ENCODE measurements at regions not wholly inside any gene's neighbourhood (a gene's known extent, or its start where the extent isn't known, plus 50 kb on each side); places are given as distances from the start of the nearest gene placed in this dataset.

GRCh38 chr12:123050913-123051312 lies 70.4 kb downstream of the ARL6IP4 start:
- Histone ChIP-seq H3K9me3 (ENCODE audit: control insufficient read depth, low read depth, low read length) (no peaks in the 10 kb centered on the region), H2AFZ (ENCODE audit: low read length) (no peak overlapping the region), H2BK20ac (ENCODE audit: low read depth, low read length, poor library complexity, severe bottlenecking) (no peak overlapping the region), H2AK5ac (ENCODE audit: insufficient read length, low read length) (no peak overlapping the region), H2BK15ac (ENCODE audit: low read depth, low read length) (no peak overlapping the region), H2BK5ac (ENCODE audit: insufficient read length, low read length) (no peak overlapping the region), H3K4ac (ENCODE audit: low read depth, low read length) (no peak overlapping the region), H2BK12ac (ENCODE audit: insufficient read length, low read depth, low read length) (no peak overlapping the region), H3K27me3 (ENCODE audit: insufficient read depth, low read length) (no peaks in the 10 kb centered on the region), H3K4me1 (ENCODE audit: insufficient read depth, low read length) (no peaks in the 10 kb centered on the region), H3K56ac (ENCODE audit: insufficient read length, low read depth, low read length) (no peak overlapping the region), H4K5ac (ENCODE audit: insufficient read length, low read depth, low read length) (no peak overlapping the region), H4K8ac (replicated peaks; ENCODE audit: insufficient read length, low read depth, low read length) (no peak overlapping the region), H3K79me1 (ENCODE audit: insufficient read depth, low read depth, low read length, poor library complexity, severe bottlenecking) (no peaks in the 10 kb centered on the region), H3K23ac (ENCODE audit: insufficient read length, low read depth, low read length) (no peak overlapping the region), H3K23me2 (ENCODE audit: insufficient read length, low read depth, low read length, poor library complexity, severe bottlenecking) (no peaks in the 10 kb centered on the region), H3K18ac (ENCODE audit: insufficient read length, low read depth, low read length) (no peak overlapping the region), H3K27ac (ENCODE audit: insufficient read length, low read depth, low read length) (no peak overlapping the region), H3K9ac (ENCODE audit: extremely low read depth, insufficient read length, low read length) (no peak overlapping the region), H2BK120ac (ENCODE audit: low read depth, low read length, poor library complexity, severe bottlenecking) (no peak overlapping the region), H3K4me2 (ENCODE audit: insufficient read depth, insufficient read length, low read length) (no peak overlapping the region), H4K91ac (ENCODE audit: insufficient read length, low read depth, low read length) (no peak overlapping the region), H4K20me1 (ENCODE audit: control insufficient read depth, insufficient read depth, insufficient read length) (no peaks in the 10 kb centered on the region), H3T11ph (ENCODE audit: low read length) (no peak overlapping the region), H3K79me2 (ENCODE audit: insufficient read depth, low read length) (no peaks in the 10 kb centered on the region), H3K14ac (ENCODE audit: insufficient read depth, low read length) (no peak overlapping the region)
- Mint-ChIP-seq H3K27me3 (ENCODE audit: low read depth) (peaks cover 8% of the 10 kb centered on the region), H3K4me1 (no peaks in the 10 kb centered on the region), H3K27ac (no peak overlapping the region), H3K36me3 (ENCODE audit: insufficient read depth in 1 of 3, low read depth in 3 of 3) (no peaks in the 10 kb centered on the region), H3K9me3 (no peaks in the 10 kb centered on the region), H3K4me3 (no peak overlapping the region)
- DNase-seq, result no peak
- WGBS (ENCODE audit: extremely low coverage, insufficient read length, low lambda C conversion rate), result no CpG with 5 or more reads among the region's 4 CpGs
- no peak for TF ChIP-seq CTCF (conservative IDR thresholded peaks at IDR 0.05)
